HG02610 (cell line): ENCODE measurements at regions not wholly inside any gene's neighbourhood (a gene's known extent, or its start where the extent isn't known, plus 50 kb on each side); places are given as distances from the start of the nearest gene placed in this dataset.
"Not testable (repeated sequence)": the region's sequence is repeated elsewhere in the genome, so short reads cannot be mapped to it uniquely, and the experiment has no call there.

ENCODE experiments used
- ATAC-seq: cut with Tn5 transposase; IDR thresholded peaks from one replicate; pipeline ENCODE4 v1.9.1; 2021; ENCODE audit warnings: mild to moderate bottlenecking, moderate library complexity; ENCODE audit not compliant: unreplicated experiment

DNA sequence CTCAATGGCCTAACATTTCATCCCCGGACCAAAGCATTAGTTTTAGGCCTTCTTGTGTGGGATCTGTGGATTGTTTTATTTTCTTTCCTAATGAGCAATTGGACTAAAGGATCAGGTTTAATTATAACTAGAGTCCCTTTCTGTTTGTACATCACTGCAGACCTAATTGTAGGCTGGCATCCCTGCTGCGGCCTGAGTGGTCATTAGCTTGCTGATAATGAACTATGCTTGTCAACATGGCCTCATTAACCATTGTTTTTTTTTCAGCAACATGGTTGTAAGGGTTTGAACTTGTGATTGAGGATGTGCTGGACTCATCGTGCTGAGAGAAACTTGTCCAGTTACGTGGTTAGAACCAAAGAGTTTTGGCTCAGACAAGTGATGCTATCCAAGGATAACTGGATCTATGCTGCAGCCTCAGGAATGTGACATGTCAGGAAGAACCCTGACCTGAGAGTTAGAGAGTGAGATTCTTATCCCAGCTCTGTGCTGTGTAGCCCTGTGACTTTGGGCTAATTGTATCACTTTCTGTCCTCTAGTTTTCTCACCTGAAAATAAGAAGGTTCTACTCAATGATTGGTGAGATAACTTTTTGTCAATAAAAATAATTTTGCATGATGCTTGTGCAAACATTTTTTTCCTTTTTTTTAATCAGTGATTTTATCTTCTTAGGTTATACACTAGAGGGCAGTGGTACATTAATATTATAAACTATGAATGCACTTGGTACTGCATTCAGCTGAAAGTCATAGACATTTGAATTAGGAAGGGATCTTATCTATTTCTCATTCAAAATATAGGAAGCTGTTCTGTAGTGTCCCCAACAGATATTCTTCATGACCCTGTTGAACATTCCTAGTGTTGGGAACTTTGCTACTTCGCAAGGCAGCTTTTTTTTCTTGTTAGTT is 140.9 kb downstream of the RNF144B start:
- no peak for ATAC-seq

DNA sequence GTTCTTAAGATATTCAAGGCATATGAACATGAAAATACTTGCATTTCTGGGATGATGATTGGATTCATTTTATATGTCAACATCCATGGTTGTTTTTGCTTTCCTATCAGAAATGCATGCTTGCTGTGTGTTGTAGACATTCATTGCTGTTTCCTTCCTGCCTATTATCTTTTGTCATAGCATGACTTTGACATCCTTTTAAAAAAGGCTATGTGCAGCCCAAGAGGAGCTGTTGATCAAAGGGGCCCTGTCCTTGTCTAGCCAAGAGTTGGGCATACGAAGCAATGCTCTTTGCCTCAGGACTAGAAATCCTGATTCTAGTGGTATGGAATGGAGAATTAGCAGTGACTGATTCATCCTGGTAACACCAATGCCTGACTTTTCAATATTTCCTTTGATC is 143.1 kb downstream of the RNF144B start:
- no peak for ATAC-seq

DNA sequence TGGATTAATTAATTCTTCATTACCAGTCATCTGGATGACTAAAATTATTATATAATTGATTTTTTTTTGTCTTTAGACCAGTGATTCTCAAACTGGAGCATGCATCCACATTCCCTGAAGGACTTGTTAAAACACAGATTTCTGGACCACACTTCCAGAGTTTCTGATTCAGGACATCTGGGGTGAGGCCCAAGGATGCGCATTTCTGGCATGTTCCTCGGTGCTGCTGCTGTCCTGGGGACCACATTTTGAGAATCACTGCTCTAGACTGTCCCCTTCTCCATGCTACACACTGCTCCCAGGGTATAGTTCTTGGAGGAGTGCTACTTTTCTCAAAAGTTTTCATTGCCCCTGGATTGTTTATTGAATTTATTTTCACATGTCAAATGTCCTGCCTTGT is 145.0 kb downstream of the RNF144B start:
- ATAC-seq: no peak

DNA sequence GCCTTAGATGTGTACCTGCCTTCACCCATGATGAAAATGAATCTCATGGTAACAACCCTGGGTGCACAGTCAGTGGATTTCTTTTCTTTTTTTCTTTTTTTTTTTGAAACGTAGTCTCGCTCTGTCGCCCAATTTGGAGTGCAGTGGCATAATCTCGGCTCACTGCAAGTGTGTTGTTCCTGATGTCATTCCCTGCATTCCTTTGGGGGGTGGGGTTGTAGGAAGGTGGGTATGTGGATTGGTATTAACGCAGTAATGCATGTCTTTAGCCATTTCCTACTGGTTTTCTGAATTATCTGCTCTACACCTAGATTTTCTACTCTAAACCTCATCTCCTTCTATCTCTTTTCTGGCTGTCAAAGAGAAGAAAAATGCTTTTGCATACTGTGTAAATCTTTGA is 146.6 kb downstream of the RNF144B start:
- no peak for ATAC-seq

DNA sequence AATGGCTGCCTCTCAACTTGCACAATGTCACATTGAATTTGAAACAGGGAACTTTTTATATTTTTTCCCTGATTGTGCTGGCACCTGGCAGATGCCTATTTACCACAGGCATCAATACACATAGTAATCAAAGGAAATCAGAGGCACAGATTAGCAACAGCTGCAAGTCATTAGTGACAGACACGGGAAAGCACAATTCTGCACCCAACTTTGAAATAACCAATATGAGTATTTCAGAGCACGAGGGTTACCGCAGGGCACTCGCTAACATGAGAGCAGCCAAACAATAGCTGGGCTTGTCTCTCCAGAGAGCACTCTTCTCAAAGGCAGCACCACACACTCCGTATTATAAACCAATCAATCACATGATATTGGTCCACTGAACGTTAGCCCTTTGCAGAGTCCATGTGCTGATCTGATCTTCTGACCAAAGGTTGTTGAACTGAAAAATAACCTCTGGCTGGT is 149.5 kb downstream of the RNF144B start:
- no peak for ATAC-seq

DNA sequence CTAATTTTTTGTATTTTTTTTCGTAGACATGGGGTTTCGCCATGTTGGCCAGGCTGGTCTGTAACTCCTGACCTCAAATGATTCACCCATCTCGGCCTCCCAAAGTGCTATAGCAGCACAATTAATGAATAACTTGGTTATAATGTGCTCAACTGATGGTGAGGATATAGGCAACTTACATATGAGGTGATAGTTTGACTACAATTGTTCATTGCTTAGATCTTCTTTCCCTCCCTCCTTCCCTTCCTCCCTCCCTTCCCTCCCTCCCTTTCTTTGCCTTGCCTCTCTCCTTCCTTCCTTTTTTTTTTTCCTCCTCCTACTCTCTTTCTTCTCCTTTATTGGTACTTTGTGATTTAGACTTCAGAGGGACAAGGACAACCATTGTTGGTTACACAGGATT is 151.2 kb downstream of the RNF144B start:
- no peak for ATAC-seq

DNA sequence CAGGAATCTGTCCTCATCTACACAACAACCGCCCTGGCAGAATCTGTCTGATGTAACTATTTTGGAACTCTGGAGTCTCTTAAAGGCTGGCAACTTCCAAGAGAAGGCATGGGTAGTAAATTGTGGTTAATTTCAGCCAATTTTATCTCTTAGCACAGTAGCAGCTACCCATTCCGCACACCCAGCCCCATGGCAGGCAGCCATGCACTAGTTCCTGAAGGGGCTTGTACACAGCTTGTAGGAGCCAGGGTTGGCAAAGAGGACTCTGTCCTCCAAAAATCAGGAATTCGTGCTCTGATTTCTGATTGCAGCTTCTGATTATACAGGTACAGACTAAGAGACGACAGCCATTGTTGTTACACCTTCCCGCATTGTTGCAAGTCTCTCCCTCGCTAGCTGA is 155.9 kb downstream of the RNF144B start:
- ATAC-seq: no peak

DNA sequence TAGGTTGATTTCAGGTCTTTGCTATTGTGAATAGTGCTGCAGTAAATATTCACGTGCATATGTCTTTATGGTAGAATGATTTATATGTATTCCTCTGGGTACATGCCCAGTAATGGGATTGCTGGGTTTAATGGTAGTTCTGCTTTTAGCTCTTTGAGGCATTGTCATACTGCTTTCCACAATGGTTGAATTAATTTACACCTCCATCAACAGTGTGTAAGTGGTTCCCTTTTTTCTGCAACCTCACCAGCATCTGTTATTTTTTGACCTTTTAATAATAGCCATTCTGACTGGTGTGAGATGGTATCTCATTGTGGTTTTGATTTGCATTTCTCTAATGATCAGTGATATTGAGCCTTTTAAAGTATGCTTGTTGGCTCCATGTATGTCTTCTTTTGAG is 158.0 kb downstream of the RNF144B start:
- ATAC-seq: not testable (repeated sequence)

DNA sequence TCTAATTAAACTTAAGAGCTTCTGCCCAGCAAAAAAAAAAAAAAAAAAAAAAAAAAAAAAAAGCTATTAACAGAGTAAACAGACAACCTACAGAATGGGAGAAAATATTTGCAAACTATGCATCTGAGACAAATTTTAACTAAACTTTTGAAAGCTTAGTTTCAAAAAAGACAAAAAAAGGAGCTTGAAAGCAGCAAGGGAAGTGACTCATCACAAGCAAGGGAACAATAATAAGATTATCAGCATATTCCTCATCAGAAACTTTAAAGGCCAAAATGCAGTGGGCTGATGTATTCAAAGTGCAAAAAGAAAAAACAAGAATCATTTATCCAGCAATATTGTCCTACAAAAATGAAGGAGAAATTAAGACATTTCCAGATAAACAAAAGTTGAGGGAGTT is 158.6 kb downstream of the RNF144B start:
- ATAC-seq: no peak

DNA sequence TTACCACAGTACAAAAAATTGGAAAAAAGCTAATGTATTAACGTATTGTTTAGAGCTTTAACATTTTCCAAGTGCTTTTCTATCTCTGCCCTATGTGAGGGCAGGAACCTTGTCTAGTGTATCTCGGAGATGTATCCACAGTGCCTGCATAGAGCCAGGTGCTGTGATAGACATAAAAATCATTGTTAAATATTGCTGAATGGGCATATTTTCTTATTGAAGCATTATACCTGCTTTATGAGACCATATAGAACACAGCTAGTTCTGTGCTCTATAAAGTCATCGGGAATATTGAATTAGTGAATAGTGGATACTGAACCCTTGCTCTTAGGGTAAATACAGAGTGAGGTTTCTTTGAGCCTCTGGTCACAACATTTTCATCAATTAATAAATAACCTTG is 163.0 kb downstream of the RNF144B start:
- ATAC-seq: no peak

DNA sequence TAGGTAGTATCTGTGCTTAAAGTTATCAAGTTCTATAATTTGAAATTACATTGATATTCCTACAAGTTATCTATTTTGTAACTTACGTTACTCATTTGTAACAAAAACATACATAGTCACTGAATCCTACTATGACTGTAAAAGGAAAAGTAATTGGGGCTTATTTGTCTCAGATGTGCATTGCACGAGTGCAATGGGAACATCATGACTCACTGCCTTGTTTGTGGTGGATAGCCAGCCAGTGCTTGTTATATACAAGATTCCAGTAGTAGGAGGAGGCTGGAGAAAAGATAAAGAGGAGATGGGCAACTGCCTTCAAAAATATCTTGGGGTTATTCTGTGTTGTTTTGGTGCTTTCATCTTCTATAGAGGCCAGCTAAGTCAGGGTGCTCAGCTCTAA is 164.1 kb downstream of the RNF144B start:
- ATAC-seq: no peak

DNA sequence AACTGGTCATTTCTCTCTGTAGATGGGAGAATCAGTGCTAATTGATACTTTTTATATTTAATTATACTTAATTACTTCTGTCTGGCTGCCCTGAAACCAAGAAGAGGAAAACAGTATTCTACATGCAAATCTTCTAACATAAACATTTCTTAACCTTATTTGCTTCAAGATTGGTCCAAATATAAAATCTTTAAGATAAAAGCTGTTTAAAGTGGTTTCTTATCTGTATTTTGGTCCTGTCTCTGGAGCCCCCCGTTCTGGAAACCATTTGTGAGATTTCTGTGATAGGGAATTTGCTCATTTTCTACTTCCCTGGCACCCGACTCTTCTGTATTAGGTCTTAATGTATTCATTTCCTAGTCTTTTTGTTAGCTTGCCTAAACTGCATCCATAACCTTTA is 168.6 kb downstream of the RNF144B start:
- no peak for ATAC-seq

DNA sequence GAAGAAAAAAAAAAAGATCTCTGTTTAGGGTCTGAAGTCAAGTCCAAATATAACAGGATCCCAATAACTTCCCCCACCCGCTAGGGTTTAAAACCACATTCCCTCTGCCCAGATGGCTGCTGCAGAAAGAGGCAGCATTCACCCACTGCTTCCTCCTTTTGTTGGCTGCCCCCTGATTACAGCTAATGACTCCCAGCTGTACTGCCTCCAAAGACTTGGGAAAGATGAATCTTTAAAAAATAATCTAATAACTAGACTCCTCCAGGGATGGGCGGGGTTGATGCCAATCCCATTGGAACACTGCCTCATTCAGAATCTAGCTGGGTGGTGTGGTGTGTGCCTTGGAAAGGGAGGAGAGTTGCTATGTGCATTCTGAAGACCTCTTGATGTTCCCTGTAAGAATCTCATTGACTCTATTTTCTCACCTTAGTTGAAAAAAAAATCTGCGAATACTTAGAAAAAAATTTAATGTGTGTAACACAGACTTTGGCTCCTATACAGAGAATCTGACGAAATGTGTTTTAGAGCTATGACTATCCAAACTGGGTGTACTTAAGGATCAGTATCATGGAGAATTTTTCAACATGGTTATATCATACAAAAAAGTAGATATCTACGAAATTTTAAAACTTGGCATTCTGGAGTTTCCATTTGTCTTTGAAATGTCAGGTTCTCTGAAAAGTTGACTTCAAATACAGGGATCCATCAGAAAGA is 174.0 kb downstream of the RNF144B start:
- ATAC-seq: no peak

DNA sequence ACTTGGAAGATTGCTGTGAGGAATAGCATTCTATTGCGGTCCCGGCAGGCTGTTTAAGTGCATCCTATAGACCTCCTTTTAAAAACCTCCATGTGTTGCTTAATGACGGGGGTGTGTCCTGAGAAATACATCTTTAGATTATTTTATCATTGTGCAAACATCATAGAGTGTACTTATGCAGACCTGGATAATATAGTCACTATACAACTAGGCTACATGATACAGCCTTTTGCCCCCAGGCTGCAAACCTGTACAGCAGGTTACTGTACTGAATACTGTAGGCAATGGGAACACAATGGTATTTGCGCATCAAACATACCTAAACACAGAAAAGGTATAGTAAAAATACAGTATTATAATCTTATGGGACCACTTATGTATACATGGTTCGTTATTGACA is 175.6 kb downstream of the RNF144B start:
- ATAC-seq: no peak

DNA sequence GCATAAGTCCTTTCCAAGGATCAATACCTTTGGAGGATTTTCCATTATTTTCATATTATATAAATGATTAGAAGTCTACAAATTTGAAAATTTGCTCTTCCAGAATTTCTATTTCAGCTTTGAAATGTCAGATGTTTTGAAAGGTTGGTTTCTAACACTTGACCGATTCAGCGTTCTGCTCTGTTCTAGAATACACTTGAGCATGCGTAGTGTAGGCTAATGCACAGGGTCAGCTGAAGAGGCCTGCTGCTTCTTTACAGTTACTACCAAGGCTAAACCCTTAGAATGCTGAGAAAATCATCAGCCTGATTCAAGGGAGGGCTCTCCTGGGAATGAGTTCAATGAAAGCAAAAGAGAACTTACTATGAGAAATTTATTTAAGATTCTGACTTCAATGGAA is 177.6 kb downstream of the RNF144B start:
- no peak for ATAC-seq

DNA sequence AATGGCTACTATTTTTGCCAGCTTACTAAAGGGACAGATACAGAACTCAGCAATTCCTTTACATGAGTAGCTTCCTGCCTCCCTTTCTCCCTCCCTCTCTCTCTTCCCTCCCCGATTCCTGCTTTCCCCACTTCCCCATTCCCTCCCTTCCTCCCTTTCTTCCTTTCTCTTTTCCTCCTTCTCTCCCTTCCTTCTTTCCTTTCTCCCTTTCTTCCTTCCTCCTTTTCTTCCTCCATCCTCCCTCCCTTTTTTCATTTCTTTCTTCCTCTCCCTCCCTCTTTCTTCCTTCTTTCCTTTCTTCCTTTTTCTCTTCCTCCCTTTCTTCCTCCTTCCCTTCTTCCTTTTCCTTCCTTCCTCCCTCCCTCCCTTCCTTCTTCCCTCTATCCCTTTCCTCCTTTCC is 178.1 kb downstream of the RNF144B start:
- no peak for ATAC-seq

DNA sequence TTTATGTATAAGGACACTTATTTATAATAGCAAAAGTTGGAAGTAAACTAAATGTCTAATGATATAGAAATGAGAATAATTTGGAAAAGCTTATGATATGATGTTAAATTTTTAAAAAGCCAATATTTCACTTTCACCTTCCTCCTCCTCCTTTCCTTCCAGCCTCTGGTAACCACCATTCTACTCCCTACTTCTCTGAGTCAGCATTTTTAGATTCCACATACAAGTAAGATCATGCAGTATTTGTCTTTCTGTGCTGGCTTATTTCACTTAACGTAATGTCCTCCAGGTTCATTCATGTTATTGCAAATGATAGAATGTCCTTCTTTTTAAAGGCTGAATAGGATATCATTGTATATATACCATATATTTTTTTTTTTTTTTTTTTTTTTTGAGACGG is 180.2 kb downstream of the RNF144B start:
- no peak for ATAC-seq

DNA sequence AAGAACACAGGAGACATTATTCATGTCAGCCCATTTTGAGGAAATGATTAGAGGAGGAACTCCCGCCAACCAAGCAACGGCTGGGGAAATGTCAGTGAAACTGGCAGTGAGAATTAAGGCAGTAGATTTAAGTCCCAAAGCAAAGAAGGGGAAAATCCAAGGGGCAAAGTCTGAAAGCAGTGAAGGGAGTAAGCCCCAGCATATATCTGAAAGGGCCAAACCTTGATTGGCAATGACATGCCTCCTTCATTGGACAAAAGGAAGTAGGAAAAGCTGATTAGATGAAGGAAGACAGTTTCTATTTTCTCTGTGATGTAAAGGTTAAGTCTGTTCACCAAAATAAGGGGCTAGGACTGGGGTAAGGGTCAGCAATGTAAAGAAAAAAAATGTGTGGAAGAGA is 190.3 kb downstream of the RNF144B start:
- ATAC-seq: no peak

DNA sequence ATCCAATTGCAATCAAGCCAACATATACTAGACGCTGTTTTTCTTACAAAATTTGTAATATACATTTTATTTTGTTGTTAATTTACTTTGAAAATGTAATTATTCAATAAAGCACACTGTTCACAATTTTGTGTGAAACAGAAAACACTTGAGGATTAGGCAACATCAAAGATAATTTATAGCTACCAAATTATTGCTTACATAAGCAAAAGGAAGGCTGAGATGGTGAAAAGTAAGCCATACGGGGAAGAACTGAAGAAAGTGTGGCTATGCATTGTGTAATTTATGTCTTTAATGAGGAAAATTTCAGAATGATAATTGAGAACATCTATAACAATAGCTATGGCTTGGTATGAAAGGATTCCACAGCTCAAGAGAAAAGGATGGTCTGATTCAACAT is 192.0 kb downstream of the RNF144B start:
- no peak for ATAC-seq

DNA sequence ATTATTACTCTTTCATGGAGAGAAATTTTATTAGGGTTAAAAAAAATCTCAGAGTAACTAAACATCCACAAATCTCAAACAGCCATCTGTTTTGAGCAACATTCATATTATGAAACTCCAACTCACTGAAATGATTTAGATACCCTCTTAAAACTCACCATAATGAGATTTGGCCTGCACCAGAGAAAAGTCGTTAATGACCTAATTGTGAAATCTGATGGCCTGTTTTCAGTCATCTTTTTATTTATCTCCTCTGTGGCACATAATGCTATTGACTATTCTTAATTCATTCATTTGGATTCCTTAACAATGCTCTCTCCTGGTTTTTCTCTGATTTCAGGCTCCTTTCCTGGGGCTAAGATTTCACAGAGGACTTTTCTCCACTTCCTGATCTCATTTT is 192.7 kb downstream of the RNF144B start:
- no peak for ATAC-seq

DNA sequence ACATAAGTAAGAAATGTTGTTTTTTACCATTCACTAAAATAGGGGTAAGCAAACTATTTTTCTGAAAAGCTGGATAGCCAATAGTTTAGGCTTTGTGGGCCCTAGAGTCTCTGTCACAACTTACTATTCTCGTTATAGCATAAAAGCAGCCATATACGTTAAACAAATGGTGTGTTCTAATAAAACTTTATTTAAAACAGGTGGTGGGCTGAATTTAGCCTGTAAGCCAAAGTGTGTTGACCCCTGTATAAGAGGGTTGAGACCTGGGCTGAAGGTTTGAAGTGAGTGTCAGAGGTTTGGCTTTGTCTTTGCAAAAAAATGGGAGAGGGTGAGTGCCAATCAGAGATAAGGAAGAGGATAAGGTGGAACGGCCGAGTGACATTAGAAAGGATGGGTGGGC is 197.2 kb downstream of the RNF144B start:
- ATAC-seq: no peak

DNA sequence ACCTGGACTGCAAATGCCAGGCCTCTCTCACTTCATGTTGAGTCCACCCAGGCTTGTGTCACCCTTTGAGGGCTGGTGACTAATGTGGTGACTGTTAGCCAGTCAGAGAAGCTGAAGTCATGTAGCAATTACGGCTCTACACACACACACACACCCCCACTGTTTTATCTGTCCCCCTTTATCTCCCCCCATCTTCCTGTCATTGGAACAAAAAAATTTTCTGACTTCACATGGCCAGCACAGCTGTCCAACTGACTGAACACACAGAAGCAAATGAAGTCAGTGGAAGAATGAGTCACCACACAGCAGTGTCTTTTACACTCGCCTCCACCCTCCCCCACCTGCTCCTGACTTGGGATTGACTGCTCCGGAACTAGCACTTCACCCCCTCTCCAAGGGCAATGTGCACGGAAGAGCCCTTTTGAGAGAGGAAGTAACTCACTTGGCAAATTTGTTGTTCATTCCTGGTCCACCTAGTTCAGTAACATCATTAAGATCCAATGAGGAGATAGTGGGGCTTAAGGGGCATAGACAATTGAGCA is 198.0 kb downstream of the RNF144B start:
- no peak for ATAC-seq
